Gastrocnemius medialis (tissue), 4 donors: ENCODE measurements at regions not wholly inside any gene's neighbourhood (a gene's known extent, or its start where the extent isn't known, plus 50 kb on each side); places are given as distances from the start of the nearest gene placed in this dataset.

Source experiments
- ATAC-seq, 2 donors: fragments of 150-250 bp; one replicate each; pipeline ENCODE4 v1.9.1; 2016
- DNase-seq, 2 donors: peaks; one replicate each; pipeline ENCODE4 v3.0.0-alpha.2; 2019
- H3K27ac ChIP-seq, 4 donors: fragments of 200-600 bp; sonication (generic); 1 replicate in 1 of 4; 2 replicates in 3 of 4; pipeline ENCODE4 v1.5.1; 2016 to 2018; ENCODE audit warnings: mild to moderate bottlenecking in 2 of 4, moderate library complexity in 1 of 4
- H3K27me3 ChIP-seq, 3 donors: fragments of 200-600 bp; sonication (generic) in 2 of 3; 1 replicate in 1 of 3; 2 replicates in 2 of 3; pipeline versions ENCODE4 v1.5.1 to v1.6.0; 2016 to 2019; ENCODE audit warnings: mild to moderate bottlenecking in 1 of 3, moderate library complexity in 1 of 3
- H3K36me3 ChIP-seq, 2 donors: fragments of 200-600 bp; sonication (generic) in 1 of 2; one replicate each; pipeline ENCODE4 v1.5.1; 2017 to 2018
- H3K4me1 ChIP-seq, 2 donors: fragments of 200-600 bp; sonication (generic) in 1 of 2; one replicate each; pipeline ENCODE4 v1.5.1; 2016 to 2017; ENCODE audit warnings: mild to moderate bottlenecking in 2 of 2
- H3K4me3 ChIP-seq, 4 donors: fragments of 200-600 bp; sonication (generic) in 3 of 4; 1 replicate in 1 of 4; 2 replicates in 3 of 4; pipeline ENCODE4 v1.5.1; 2016 to 2019; ENCODE audit warnings: mild to moderate bottlenecking in 2 of 4
- H3K9me3 ChIP-seq, 3 donors: fragments of 200-600 bp; sonication (generic) in 2 of 3; 1 replicate in 1 of 3; 2 replicates in 2 of 3; pipeline ENCODE4 v1.5.1; 2016 to 2019
- POLR2A ChIP-seq, 2 donors: fragments of 450-650 bp; IDR thresholded peaks; one replicate each; pipeline ENCODE4 v1.6.1; 2017; ENCODE audit warnings: antibody characterized with exemption in 2 of 2, mild to moderate bottlenecking in 2 of 2, moderate library complexity in 2 of 2
- in situ Hi-C, 4 donors: fragments of 200-750 bp; cut with MboI; loops; one replicate each; pipeline versions ENCODE4 v1.15.0 to v1.8.0; 2017; ENCODE audit warnings: low sequenced_read_pairs in 4 of 4
- intact Hi-C: fragments of 100-400 bp; cut with DNase I; formaldehyde crosslinking; loops from one replicate; pipeline ENCODE4 v1.15.1; 2023; ENCODE audit warnings: low total_unique reads
- TF ChIP-seq, protein P1 (sequence below), 5 experiments: fragments of 450-650 bp in 3 of 5; fragments of 200-600 bp in 2 of 5; sonication (generic) in 2 of 5; IDR thresholded peaks in 4 of 5; conservative IDR thresholded peaks in 1 of 5; 1 replicate in 4 of 5; 2 replicates in 1 of 5; pipeline ENCODE4 v1.5.1; 2016 to 2019; ENCODE audit warnings: antibody characterized with exemption in 5 of 5, mild to moderate bottlenecking in 3 of 5, moderate library complexity in 3 of 5

DNA sequence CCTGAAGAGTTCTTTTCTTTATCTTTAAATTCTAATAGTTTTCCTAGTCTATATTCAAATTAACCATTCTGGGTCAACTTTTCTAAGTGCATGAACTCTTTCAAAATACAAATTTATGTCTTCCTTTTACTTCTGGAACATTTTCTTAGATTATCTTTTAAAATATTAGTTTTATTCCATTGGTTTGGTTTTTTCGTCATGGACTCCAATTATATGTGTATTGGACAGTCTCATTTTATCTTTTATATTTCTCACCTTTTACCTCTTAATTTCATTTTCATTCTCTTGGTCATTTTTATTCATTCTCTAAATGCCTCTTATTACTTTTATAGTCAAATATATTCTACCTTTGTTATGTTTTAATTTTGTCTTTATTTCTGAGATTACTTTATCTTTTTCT is 356.7 kb upstream of the MMS22L start:
- TF ChIP-seq, protein P1, sequence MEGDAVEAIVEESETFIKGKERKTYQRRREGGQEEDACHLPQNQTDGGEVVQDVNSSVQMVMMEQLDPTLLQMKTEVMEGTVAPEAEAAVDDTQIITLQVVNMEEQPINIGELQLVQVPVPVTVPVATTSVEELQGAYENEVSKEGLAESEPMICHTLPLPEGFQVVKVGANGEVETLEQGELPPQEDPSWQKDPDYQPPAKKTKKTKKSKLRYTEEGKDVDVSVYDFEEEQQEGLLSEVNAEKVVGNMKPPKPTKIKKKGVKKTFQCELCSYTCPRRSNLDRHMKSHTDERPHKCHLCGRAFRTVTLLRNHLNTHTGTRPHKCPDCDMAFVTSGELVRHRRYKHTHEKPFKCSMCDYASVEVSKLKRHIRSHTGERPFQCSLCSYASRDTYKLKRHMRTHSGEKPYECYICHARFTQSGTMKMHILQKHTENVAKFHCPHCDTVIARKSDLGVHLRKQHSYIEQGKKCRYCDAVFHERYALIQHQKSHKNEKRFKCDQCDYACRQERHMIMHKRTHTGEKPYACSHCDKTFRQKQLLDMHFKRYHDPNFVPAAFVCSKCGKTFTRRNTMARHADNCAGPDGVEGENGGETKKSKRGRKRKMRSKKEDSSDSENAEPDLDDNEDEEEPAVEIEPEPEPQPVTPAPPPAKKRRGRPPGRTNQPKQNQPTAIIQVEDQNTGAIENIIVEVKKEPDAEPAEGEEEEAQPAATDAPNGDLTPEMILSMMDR (IDR thresholded peaks at IDR 0.05 in 4 of 5, conservative IDR thresholded peaks at IDR 0.05 in 1 of 5), result no peak
- TF ChIP-seq POLR2A (IDR thresholded peaks at IDR 0.05), result no peak
- Histone ChIP-seq H3K27ac (no peak overlapping the region), H3K36me3 (no peaks in the 10 kb centered on the region), H3K9me3 (peaks cover 0 to 6% (median 0%) of the 10 kb centered on the region in 3 donors), H3K27me3 (no peaks in the 10 kb centered on the region), H3K4me1 (no peaks in the 10 kb centered on the region), H3K4me3 (no peak overlapping the region)
- DNase-seq (no peak), ATAC-seq (no peak)
- in situ Hi-C loops (no loop called here), intact Hi-C loops (no loop called here)

DNA sequence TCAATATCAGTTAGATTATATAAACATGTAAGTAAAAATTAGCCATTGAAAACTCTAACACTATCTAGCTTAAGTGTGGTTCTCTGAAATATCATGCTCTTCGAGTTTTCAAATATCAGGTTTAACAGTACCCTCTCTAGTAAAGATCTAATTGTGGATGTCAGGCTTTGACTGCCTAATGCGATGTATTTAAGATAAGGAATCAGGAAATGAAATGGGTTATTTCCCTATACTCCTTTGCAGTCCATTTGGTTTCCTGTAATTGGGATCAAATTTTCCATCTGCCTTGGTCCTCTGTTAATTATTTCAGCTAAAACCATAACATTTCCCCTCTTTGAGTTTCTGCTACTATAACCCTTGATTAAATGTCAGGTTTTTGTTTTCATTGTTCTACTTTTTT is 361.3 kb upstream of the MMS22L start:
- no peak overlapping the region for H3K27ac ChIP-seq
- no peaks in the 10 kb centered on the region for H3K36me3 ChIP-seq
- TF ChIP-seq, protein P1 (IDR thresholded peaks at IDR 0.05 in 4 of 5, conservative IDR thresholded peaks at IDR 0.05 in 1 of 5), result no peak
- no peak for TF ChIP-seq POLR2A (IDR thresholded peaks at IDR 0.05)
- no peaks in the 10 kb centered on the region for H3K27me3 ChIP-seq
- ATAC-seq (no peak), DNase-seq (no peak)
- intact Hi-C loops (no loop called here), in situ Hi-C loops (no loop called here)
- no peaks in the 10 kb centered on the region for H3K4me1 ChIP-seq
- H3K9me3 ChIP-seq, result peaks cover 0 to 6% (median 0%) of the 10 kb centered on the region in 3 donors
- no peak overlapping the region for H3K4me3 ChIP-seq

DNA sequence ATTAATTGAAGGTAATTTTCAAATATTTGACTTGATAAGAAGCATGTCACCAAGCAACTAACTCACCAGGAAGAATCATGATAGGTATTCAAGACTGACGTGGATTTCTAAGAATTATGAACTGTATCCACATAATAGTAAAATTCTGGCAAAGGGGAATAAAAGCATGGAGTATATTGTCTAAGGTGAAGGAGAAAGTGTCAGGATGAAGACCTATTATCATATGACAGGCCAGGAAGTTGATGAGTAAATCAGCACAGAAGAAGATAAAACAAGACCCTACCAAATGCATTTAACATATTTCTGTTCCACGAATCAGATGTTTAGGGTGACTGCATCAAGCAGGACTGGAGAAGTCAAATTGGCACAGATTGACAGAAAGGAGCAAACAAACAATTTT is 362.7 kb upstream of the MMS22L start:
- no peaks in the 10 kb centered on the region for H3K27me3 ChIP-seq
- TF ChIP-seq, protein P1 (IDR thresholded peaks at IDR 0.05 in 4 of 5, conservative IDR thresholded peaks at IDR 0.05 in 1 of 5), result no peak
- TF ChIP-seq POLR2A (IDR thresholded peaks at IDR 0.05), result no peak
- H3K27ac ChIP-seq, result no peak overlapping the region
- no peak for ATAC-seq
- in situ Hi-C loops, result no loop called here
- no peaks in the 10 kb centered on the region for H3K4me1 ChIP-seq
- intact Hi-C loops, result no loop called here
- H3K36me3 ChIP-seq, result no peaks in the 10 kb centered on the region
- H3K4me3 ChIP-seq, result no peak overlapping the region
- no peak for DNase-seq
- no peaks in the 10 kb centered on the region for H3K9me3 ChIP-seq

DNA sequence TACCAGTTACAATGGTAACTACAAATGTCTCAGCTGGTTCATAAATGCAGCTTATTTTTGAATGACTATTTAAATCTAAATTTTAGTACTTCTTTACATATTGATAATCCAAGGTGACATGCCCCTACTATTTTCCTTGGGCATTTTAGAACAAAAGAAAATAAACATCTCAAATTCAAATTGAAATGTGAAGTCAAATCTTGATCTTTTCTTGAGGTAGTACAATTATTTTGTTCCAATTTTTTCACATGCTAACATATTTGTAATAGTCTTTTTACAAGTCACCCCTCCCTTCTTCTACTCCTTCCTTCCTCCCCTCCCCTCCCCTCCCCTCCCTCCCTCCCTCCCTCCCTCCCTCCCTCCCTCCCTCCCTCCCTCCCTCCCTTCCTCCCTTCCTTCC is 370.1 kb upstream of the MMS22L start:
- Histone ChIP-seq H3K4me3 (no peak overlapping the region), H3K27me3 (no peaks in the 10 kb centered on the region), H3K27ac (no peak overlapping the region), H3K4me1 (no peaks in the 10 kb centered on the region), H3K36me3 (no peaks in the 10 kb centered on the region), H3K9me3 (no peaks in the 10 kb centered on the region)
- intact Hi-C loops (no loop called here), in situ Hi-C loops (no loop called here)
- no peak for ATAC-seq
- no peak for DNase-seq
- no peak for TF ChIP-seq POLR2A (IDR thresholded peaks at IDR 0.05)
- TF ChIP-seq, protein P1 (IDR thresholded peaks at IDR 0.05 in 4 of 5, conservative IDR thresholded peaks at IDR 0.05 in 1 of 5), result no peak

DNA sequence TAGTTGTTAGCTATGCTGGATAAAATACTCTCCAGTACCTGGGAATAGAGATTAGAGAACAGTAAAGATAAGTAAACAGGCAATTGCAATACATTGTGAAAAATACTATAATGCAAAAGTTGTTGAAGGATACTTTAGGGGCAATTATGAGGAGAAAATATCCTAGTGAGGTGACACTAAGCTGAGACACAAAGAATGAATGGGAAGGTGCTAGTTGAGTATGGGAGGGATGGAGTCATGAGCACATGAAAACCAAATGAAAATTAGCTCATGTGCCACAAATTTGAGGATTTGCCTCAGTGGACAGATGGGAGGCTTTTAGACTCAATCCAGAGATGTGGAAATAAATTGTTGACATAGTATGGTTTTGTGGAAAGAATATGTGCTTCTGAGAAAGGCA is 370.5 kb upstream of the MMS22L start:
- Histone ChIP-seq H3K27ac (no peak overlapping the region), H3K4me3 (no peak overlapping the region), H3K9me3 (no peaks in the 10 kb centered on the region), H3K36me3 (no peaks in the 10 kb centered on the region), H3K4me1 (no peaks in the 10 kb centered on the region), H3K27me3 (no peaks in the 10 kb centered on the region)
- in situ Hi-C loops (no loop called here), intact Hi-C loops (no loop called here)
- no peak for TF ChIP-seq POLR2A (IDR thresholded peaks at IDR 0.05)
- TF ChIP-seq, protein P1 (IDR thresholded peaks at IDR 0.05 in 4 of 5, conservative IDR thresholded peaks at IDR 0.05 in 1 of 5), result no peak
- ATAC-seq (no peak), DNase-seq (no peak)
